K562 (cell line): ENCODE measurements at regions not wholly inside any gene's neighbourhood (a gene's known extent, or its start where the extent isn't known, plus 50 kb on each side); places are given as distances from the start of the nearest gene placed in this dataset.

ENCODE experiments used
- CREM ChIP-seq: IDR thresholded peaks from 2 replicates; pipeline ENCODE4 v1.6.1; 2014; ENCODE audit warnings: antibody characterized with exemption, low read depth
- HMG20B ChIP-seq: fragments of 250-450 bp; sonication (Bioruptor Pico); IDR thresholded peaks from 2 replicates; pipeline ENCODE4 v1.5.0; 2021; ENCODE audit warnings: mild to moderate bottlenecking
- KAT7 ChIP-seq: sonication (generic); formaldehyde crosslinking; IDR thresholded peaks from 2 replicates; pipeline ENCODE4 v1.8.0; 2022; ENCODE audit warnings: missing genetic modification reagents, mild to moderate bottlenecking, borderline replicate concordance
- MTA1 ChIP-seq: fragments of 450-650 bp; IDR thresholded peaks from 2 replicates; pipeline ENCODE4 v1.6.1; 2017; ENCODE audit warnings: borderline replicate concordance
- NCOR1 ChIP-seq: fragments of 450-650 bp; IDR thresholded peaks from 2 replicates; pipeline ENCODE4 v1.6.1; 2016; ENCODE audit warnings: mild to moderate bottlenecking, moderate library complexity
- NFYB ChIP-seq: IDR thresholded peaks from 2 replicates; pipeline ENCODE4 v1.6.1; 2011; ENCODE audit warnings: mild to moderate bottlenecking, moderate library complexity; ENCODE audit not compliant: insufficient read length; ENCODE audit errors: extremely low read depth
- NR2C2 ChIP-seq, 2 experiments: fragments of 200-800 bp in 1 of 2; sonication (Bioruptor generic) in 1 of 2; sonication (generic) in 1 of 2; formaldehyde crosslinking in 1 of 2; IDR thresholded peaks; 2 replicates each; pipeline versions ENCODE4 v1.6.1 to v1.8.0; 2016 to 2022; ENCODE audit warnings: mild to moderate bottlenecking in 1 of 2, missing compliant biosample characterization in 1 of 2, missing genetic modification characterization in 1 of 2, missing genetic modification reagents in 1 of 2
- POLR2A ChIP-seq: fragments of 450-650 bp; conservative IDR thresholded peaks from 2 replicates; pipeline ENCODE4 v1.6.1; 2016
- RAD51 ChIP-seq: fragments of 450-650 bp; IDR thresholded peaks from 2 replicates; pipeline ENCODE4 v1.7.1; 2016; ENCODE audit warnings: low read depth, mild to moderate bottlenecking, borderline replicate concordance
- SIRT6 ChIP-seq: IDR thresholded peaks from one replicate; pipeline ENCODE4 v1.6.1; 2012; ENCODE audit warnings: low read depth, mild to moderate bottlenecking, control low read depth, inconsistent platforms, low read length, moderate library complexity
- TF ChIP-seq, protein P1 (sequence below): sonication (generic); formaldehyde crosslinking; IDR thresholded peaks from 2 replicates; pipeline ENCODE4 v1.8.0; 2023; ENCODE audit warnings: mild to moderate bottlenecking, missing genetic modification reagents

DNA sequence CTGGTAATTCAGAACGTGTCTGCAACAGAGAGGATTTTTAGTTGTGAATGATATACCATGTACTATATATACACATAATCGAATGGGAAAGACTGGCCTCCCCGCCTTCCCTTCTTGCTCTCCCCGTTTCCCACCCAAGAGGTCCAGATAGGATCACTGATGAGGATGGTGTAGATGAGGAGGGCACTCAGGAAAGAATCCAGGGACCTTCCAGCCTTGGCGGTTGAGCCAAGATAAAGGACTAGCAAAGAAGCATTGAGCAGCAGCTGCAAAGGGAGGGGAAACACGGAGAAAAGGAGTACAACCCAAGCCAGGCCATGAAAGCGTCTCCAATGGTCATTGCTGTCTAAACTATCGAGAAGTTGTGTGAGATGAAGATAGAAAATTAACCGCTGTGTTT is 84.0 kb upstream of the EXOC2 start:
- TF ChIP-seq POLR2A (no peak), SIRT6 (no peak), NR2C2 (CRISPR knock-in tag; IDR thresholded peaks at IDR 0.05) (no peak), NR2C2 (tag; IDR thresholded peaks at IDR 0.05) (no peak), NCOR1 (no peak), RAD51 (no peak), KAT7 (no peak), CREM (no peak), HMG20B (CRISPR knock-in tag) (no peak), NFYB (no peak), MTA1 (no peak)
- TF ChIP-seq, protein P1, sequence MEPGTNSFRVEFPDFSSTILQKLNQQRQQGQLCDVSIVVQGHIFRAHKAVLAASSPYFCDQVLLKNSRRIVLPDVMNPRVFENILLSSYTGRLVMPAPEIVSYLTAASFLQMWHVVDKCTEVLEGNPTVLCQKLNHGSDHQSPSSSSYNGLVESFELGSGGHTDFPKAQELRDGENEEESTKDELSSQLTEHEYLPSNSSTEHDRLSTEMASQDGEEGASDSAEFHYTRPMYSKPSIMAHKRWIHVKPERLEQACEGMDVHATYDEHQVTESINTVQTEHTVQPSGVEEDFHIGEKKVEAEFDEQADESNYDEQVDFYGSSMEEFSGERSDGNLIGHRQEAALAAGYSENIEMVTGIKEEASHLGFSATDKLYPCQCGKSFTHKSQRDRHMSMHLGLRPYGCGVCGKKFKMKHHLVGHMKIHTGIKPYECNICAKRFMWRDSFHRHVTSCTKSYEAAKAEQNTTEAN (CRISPR knock-in tag) = no peak
